ENCODE measurements at regions not wholly inside any gene's neighbourhood (a gene's known extent, or its start where the extent isn't known, plus 50 kb on each side); places are given as distances from the start of the nearest gene placed in this dataset.

- no peak for DNase-seq
These were observed 72.5 kb upstream of the SLC38A2 start for GRCh38 chr12:46445093-46445492.

DNA sequence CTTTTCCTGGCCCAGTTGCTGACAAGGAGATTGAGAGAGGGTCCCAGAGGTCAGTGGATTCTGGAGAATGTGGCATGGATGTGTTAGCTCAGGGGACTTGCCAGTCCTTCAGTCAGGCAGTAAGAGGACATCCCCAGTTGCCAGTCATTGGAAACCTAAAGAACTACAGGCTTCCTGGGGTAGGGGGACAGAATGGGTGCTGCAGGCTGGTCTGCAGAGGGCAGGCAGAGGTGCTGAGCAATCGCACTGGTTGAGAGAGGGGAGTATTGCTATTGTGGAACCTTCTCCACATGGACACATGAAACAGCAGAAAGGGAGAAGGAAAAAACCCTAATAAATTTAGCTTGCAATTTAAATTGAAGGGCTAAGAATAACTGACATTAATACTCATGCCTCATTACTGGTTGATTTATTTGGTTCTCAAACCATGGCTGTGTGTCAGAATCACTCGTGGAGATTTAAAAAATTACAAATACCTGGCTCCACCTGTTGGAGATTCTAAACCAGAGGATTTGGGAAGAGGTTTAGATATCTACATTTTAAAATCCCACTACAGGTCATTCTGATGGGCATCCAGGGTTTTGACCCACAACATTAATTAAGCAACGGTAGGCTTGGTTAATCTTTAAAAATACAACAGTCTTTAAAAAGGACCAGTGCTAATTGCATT is 71.2 kb upstream of the SLC38A2 start:
- no peak for DNase-seq

DNA sequence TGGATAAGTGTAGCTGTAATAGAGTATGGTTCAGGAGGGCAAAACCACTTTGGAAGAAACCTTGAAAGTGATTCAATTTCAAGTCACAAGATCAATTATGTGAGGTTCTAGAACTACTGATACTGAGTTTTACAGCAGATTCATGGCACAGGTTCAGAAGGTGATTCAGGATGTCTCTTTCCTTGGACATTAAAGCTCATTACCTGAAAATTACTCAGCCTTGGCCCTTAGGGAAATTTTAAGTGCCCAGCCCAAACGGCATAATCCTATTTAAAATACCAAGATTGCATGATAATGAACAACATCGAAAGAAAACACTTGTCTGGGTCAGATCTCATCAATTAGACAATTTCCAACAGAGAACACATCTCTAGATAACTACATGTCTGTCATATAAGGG is 70.2 kb upstream of the SLC38A2 start:
- no peak for DNase-seq

GRCh38 chr12:46442239-46442638 is 69.7 kb upstream of the SLC38A2 start:
- no peak for DNase-seq

DNA sequence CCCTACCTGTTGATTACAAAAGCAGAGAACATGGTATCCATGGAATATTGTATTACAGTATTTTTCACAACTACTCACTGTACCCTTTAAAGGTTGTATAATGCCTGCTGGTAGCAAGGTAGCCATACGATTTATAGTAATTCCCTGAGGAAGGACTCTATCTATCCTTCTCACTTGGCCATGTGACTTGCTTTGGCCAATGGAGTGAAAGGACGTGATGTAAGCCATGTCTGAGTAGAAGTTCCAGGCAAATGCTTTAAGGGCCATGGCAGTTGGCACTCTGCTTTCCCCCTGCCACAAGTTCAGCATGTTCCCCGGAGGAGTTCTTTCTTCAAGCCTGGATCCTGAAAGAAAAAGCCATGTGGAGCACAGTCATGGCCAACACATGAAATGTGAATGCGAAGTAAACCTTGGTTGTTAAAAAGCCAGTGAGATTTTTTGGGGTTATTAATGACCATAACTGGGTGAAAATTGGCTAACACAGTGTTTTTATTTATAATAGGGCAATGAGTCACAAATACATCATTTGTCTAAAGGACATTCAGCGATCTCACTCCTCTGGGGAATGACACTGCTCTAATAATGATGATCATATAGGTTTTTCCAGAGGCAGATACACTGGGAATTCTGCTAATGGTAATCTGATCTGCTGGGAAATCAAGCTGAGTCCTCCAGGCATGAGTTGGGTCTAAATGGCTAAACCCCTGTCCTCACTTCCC is 67.4 kb upstream of the SLC38A2 start:
- no peak for DNase-seq

DNA sequence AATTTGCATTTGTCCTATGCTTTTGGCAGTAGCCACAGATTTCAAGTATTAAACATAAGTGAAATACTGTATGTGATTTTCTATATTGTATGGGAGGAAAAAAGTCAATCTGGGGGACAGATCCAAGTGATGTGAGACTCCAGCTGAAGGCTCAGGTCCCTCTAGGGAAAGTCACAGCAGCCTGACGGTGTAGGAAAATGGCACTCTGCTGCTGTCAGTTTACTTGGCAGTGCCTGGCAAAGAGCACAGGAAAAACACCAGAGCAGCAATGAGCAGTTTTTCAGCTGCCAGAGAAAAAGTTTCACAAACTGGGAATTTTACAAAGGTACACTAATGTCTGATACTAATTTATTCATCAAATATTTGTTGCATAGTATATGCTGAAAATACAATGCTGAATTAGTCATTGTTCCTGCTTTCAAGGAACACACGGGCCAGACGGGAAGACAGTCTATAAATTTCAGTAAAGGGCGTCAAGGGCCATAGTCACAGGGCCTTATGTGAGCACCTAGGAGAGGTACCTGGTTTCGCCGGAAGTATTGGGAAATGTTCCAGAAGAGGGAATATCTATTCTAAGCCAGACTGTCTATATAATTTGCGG is 66.2 kb upstream of the SLC38A2 start:
- no peak for DNase-seq

DNA sequence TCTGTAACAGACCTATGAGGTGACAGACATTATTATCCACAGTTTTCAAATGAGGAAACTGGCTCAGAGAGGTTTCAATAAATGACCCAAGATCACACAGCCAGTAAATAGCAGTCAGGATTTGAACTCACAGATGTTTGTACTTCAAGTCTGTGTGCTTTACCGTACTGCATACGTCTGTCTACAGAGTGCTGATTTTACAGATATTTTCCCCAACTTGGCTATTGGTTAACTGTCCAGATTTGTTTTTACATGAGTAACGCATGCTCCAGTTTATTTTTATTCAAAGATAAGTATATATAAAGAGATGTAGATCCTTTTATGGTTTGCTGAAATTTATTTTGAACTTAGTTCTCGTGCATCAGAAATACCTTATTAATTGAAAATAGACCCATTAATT is 65.7 kb upstream of the SLC38A2 start:
- DNase-seq, result no peak

- no peak for DNase-seq
These were observed 64.9 kb upstream of the SLC38A2 start for GRCh38 chr12:46437469-46437868.

GRCh38 chr12:46436747-46437146 is 64.2 kb upstream of the SLC38A2 start:
- no peak for DNase-seq

GRCh38 chr12:46435625-46436024 is 63.1 kb upstream of the SLC38A2 start:
- DNase-seq, result no peak

DNA sequence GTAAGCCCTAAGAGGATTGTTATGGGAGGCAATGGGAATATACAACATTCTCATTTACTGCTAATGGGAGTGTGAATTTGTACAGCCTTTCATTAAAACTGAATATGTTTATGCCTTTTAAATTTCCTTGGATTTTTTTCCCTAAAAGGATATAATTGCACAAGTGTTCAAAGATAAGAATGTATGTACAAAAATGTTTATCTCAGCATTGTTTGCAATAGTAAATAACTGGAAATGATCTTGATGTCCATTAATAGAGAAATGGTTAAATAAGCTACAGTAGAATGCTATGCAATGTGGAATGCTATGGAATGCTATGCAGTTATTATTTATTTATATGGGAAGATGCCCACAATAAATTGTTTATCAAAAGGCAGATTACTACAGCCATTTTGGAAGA is 62.5 kb upstream of the SLC38A2 start:
- DNase-seq, result no peak

DNA sequence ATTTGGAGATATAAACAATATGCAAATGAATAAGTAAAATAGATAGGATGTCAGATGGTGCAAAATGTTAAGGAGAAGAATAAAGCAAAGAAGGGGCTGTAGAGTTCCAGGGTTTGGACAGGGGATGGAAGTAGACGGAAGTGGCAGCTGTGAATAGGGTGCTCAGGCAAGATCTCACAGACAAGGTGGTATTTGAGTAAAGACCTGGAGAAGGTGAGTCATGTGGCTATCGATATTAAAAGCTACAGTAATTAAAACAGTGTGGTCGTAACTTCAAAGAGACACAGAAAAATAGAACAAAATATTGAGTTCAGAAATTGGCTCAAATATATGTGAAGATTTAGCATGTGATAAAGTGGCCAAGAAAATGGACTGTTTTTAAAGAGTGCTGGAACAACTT is 61.3 kb upstream of the SLC38A2 start:
- no peak for DNase-seq

- no peak for DNase-seq
These were observed 59.8 kb upstream of the SLC38A2 start for GRCh38 chr12:46432325-46432724.

- peak; percentile 18 for DNase-seq
These were observed 57.9 kb upstream of the SLC38A2 start for GRCh38 chr12:46430340-46430948.
